Gastrocnemius medialis (tissue), 4 donors: ENCODE measurements at regions not wholly inside any gene's neighbourhood (a gene's known extent, or its start where the extent isn't known, plus 50 kb on each side); places are given as distances from the start of the nearest gene placed in this dataset.
"Not testable (repeated sequence)": the region's sequence is repeated elsewhere in the genome, so short reads cannot be mapped to it uniquely, and the experiment has no call there.

ENCODE experiments used
- POLR2A ChIP-seq, 2 donors: fragments of 450-650 bp; IDR thresholded peaks; one replicate each; pipeline ENCODE4 v1.6.1; 2017; ENCODE audit warnings: antibody characterized with exemption in 2 of 2, mild to moderate bottlenecking in 2 of 2, moderate library complexity in 2 of 2
- TF ChIP-seq, protein P1 (sequence below), 5 experiments: fragments of 450-650 bp in 3 of 5; fragments of 200-600 bp in 2 of 5; sonication (generic) in 2 of 5; IDR thresholded peaks in 4 of 5; conservative IDR thresholded peaks in 1 of 5; 1 replicate in 4 of 5; 2 replicates in 1 of 5; pipeline ENCODE4 v1.5.1; 2016 to 2019; ENCODE audit warnings: antibody characterized with exemption in 5 of 5, mild to moderate bottlenecking in 3 of 5, moderate library complexity in 3 of 5

DNA sequence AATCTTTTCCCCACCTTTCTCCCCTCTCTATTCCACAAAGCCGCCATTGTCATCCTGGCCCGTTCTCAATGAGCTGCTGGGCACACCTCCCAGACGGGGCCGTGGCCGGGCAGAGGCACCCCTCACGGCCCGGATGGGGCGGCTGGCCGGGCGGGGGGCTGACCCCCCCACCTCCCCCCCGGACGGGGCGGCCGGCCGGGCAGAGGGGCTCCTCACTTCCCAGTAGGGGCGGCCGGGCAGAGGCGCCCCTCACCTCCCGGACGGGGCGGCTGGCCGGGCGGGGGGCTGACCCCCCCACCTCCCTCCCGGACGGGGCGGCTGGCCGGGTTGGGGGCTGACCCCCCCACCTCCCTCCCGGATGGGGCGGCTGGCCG lies 85.6 kb downstream of the OR2B2 start:
- TF ChIP-seq, protein P1, sequence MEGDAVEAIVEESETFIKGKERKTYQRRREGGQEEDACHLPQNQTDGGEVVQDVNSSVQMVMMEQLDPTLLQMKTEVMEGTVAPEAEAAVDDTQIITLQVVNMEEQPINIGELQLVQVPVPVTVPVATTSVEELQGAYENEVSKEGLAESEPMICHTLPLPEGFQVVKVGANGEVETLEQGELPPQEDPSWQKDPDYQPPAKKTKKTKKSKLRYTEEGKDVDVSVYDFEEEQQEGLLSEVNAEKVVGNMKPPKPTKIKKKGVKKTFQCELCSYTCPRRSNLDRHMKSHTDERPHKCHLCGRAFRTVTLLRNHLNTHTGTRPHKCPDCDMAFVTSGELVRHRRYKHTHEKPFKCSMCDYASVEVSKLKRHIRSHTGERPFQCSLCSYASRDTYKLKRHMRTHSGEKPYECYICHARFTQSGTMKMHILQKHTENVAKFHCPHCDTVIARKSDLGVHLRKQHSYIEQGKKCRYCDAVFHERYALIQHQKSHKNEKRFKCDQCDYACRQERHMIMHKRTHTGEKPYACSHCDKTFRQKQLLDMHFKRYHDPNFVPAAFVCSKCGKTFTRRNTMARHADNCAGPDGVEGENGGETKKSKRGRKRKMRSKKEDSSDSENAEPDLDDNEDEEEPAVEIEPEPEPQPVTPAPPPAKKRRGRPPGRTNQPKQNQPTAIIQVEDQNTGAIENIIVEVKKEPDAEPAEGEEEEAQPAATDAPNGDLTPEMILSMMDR (IDR thresholded peaks at IDR 0.05 in 4 of 5, conservative IDR thresholded peaks at IDR 0.05 in 1 of 5): not testable (repeated sequence)
- not testable (repeated sequence) for TF ChIP-seq POLR2A (IDR thresholded peaks at IDR 0.05)
